Duodenal mucosa (tissue), 2 donors: ENCODE measurements at regions not wholly inside any gene's neighbourhood (a gene's known extent, or its start where the extent isn't known, plus 50 kb on each side); places are given as distances from the start of the nearest gene placed in this dataset.
"Not testable (repeated sequence)": the region's sequence is repeated elsewhere in the genome, so short reads cannot be mapped to it uniquely, and the experiment has no call there.

ENCODE experiments used
- H3K27ac ChIP-seq: one replicate; pipeline ENCODE4 v1.7.0; 2013; ENCODE audit warnings: low read depth, low read length
- H3K27me3 ChIP-seq, 2 donors: one replicate each; pipeline ENCODE4 v1.7.0; 2013; ENCODE audit warnings: low read length in 2 of 2, control low read depth in 1 of 2; ENCODE audit not compliant: insufficient read depth in 2 of 2, control insufficient read depth in 1 of 2
- H3K36me3 ChIP-seq, 2 donors: one replicate each; pipeline ENCODE4 v1.7.0; 2013; ENCODE audit warnings: low read length in 2 of 2, control low read depth in 1 of 2; ENCODE audit not compliant: insufficient read depth in 2 of 2, control insufficient read depth in 1 of 2
- H3K4me1 ChIP-seq, 2 donors: one replicate each; pipeline ENCODE4 v1.7.0; 2013; ENCODE audit warnings: low read length in 2 of 2, control low read depth in 1 of 2; ENCODE audit not compliant: insufficient read depth in 2 of 2, control insufficient read depth in 1 of 2
- H3K4me3 ChIP-seq, 2 donors: one replicate each; pipeline ENCODE4 v1.7.0; 2013; ENCODE audit warnings: low read length in 2 of 2, low read depth in 1 of 2
- H3K9ac ChIP-seq, 2 donors: one replicate each; pipeline ENCODE4 v1.7.0; 2013; ENCODE audit warnings: low read length in 2 of 2, low read depth in 1 of 2
- H3K9me3 ChIP-seq, 2 donors: one replicate each; pipeline ENCODE4 v1.7.0; 2013; ENCODE audit warnings: low read length in 2 of 2, control low read depth in 1 of 2; ENCODE audit not compliant: control insufficient read depth in 1 of 2

DNA sequence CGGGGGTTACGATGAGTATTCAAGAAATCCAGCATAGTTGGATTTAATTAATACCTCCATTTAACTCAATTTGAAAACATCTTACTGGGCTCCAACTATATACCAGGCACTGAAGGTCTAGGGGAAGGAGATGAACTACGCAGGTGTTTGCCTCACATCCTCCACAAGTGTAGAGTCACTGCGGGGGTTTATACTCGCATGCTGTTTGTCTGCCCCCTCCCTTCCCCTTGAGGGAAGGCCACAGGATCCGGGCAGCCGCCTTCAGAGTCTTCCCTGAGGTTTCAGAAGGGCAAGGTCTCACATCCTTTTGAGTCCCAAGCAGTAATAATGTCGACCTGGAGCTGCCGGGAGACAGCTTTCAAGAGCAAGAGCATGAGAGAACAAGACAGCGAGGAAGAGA is 142.4 kb upstream of the GALNT2 start:
- H3K36me3 ChIP-seq = no peaks in the 10 kb centered on the region
- H3K27me3 ChIP-seq = no peaks in the 10 kb centered on the region
- no peaks in the 10 kb centered on the region for H3K9me3 ChIP-seq
- H3K4me1 ChIP-seq = no peaks in the 10 kb centered on the region
- no peak overlapping the region for H3K9ac ChIP-seq
- no peak overlapping the region for H3K4me3 ChIP-seq
- H3K27ac ChIP-seq = no peak overlapping the region

DNA sequence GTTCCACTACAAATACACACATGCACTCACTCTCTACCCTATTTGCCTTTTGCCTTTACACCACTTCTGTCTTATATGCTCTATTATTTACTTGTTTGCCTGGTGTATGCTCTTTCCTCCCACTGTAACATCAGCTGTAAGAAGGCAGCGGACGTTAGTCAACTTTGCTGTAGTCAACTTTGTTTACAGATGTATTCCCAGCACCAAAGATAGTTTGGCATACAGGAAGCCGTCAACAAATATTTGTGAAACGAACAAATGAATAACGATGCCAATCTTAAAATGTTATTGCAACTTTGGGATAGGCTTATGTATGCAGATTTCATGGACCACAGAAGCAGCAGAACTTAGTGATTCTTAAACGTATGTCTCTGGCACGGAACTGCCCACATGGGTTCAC is 138.3 kb upstream of the GALNT2 start:
- H3K4me3 ChIP-seq = no peak overlapping the region
- H3K27ac ChIP-seq = no peak overlapping the region
- H3K27me3 ChIP-seq = no peaks in the 10 kb centered on the region
- H3K36me3 ChIP-seq = no peaks in the 10 kb centered on the region
- no peaks in the 10 kb centered on the region for H3K4me1 ChIP-seq
- no peaks in the 10 kb centered on the region for H3K9me3 ChIP-seq
- H3K9ac ChIP-seq = no peak overlapping the region

DNA sequence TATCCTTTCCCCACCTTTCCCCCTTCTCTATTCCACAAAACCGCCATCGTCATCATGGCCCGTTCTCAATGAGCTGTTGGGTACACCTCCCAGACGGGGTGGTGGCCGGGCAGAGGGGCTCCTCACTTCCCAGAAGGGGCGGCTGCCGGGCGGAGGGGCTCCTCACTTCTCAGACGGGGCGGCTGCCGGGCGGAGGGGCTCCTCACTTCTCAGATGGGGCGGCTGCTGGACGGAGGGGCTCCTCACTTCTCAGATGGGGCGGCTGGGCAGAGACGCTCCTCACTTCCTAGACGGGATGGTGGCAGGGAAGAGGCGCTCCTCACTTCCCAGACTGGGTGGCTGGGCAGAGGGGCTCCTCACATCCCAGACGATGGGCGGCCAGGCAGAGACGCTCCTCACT is 135.3 kb upstream of the GALNT2 start:
- H3K4me1 ChIP-seq = not testable (repeated sequence)

DNA sequence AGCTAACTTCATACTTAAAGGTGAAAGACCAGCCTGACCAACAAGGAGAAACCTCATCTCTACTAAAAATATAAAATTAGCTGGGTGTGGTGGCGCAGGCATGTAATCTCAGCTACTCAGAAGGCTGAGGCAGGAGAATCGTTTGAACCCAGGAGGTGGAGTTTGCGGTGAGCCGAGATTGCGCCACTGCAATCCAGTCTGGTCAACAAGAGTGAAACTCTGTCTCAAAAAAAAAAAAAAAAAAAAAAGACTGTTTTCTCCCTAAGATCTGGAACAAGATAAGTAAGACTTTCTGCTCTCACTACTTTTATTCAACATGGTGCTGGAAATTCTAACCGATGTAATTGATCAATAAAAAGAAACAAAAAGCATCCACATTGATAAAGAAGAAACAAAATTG is 131.9 kb upstream of the GALNT2 start:
- H3K36me3 ChIP-seq, H3K9ac ChIP-seq, H3K27ac ChIP-seq, H3K4me3 ChIP-seq, H3K4me1 ChIP-seq, H3K27me3 ChIP-seq, H3K9me3 ChIP-seq: not testable (repeated sequence)

More for the DNA sequence above, 135.3 kb upstream of the GALNT2 start:
- H3K27me3 ChIP-seq, H3K4me3 ChIP-seq, H3K27ac ChIP-seq, H3K9me3 ChIP-seq, H3K9ac ChIP-seq, H3K36me3 ChIP-seq: not testable (repeated sequence)

DNA sequence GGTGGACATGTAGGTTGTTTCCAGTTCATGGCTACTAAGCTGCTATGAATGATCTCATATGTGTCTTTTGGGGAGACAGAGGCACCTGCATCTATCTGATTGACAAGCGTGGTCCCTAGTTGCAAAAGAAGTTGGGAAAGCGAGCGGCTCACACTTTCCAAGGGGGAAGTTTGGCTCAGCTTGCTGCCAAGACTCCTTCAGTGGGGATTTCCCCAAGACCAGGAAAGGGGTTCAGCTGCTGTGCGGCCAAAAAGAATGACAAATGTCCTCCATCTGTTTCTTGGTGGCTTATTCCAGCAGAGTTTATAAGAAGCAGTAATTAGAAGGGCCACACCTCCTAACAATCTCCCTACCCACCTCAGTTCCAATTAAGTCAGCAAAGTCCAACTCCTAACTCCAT is 128.5 kb upstream of the GALNT2 start:
- no peak overlapping the region for H3K27ac ChIP-seq
- no peak overlapping the region for H3K4me3 ChIP-seq
- no peaks in the 10 kb centered on the region for H3K9me3 ChIP-seq
- H3K4me1 ChIP-seq = no peaks in the 10 kb centered on the region
- H3K27me3 ChIP-seq = no peaks in the 10 kb centered on the region
- H3K36me3 ChIP-seq = no peaks in the 10 kb centered on the region
- H3K9ac ChIP-seq = no peak overlapping the region

DNA sequence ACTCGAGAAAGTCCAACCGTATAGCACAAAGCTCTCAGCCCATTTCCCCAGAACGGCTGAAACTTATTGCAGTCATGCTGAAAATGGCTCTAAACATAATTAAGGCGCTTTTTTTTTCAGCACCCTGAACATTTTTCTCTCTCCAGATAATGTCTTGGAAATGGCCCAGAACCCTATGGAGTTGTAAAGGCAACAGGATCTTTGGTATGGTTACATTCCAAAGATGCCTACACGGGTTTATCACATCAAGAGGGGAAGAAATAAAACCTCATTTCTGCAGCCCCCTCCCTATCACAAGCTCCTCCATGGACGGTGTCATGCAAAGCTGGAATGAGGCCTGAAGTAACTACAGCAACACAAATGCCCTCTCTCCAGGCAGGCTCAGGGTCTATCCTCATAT is 126.4 kb upstream of the GALNT2 start:
- H3K4me1 ChIP-seq = no peaks in the 10 kb centered on the region
- no peaks in the 10 kb centered on the region for H3K27me3 ChIP-seq
- H3K4me3 ChIP-seq = no peak overlapping the region
- no peak overlapping the region for H3K9ac ChIP-seq
- no peaks in the 10 kb centered on the region for H3K9me3 ChIP-seq
- H3K36me3 ChIP-seq = no peaks in the 10 kb centered on the region
- H3K27ac ChIP-seq = no peak overlapping the region

DNA sequence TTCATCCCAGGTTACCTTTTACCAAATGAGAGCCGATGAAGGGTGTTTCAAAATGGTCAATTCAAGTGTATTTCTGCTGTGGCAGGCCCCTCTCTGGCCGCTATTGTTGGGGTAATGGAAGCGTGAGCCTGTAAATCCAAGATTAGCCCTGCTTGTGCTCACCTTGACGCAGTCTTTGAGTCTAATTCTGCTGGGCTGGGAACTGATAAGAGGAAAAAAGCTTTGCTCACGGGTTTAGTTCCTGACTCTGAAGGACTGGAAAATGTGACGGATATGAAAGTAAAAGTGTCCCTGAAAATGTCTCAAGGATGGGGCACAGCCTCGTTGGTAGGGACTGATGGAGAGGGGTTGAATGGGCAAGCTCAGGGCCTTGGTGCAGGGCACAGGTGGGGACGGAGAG is 125.9 kb upstream of the GALNT2 start:
- no peaks in the 10 kb centered on the region for H3K27me3 ChIP-seq
- no peaks in the 10 kb centered on the region for H3K4me1 ChIP-seq
- H3K36me3 ChIP-seq = no peaks in the 10 kb centered on the region
- no peak overlapping the region for H3K4me3 ChIP-seq
- no peak overlapping the region for H3K27ac ChIP-seq
- no peak overlapping the region for H3K9ac ChIP-seq
- H3K9me3 ChIP-seq = no peaks in the 10 kb centered on the region

DNA sequence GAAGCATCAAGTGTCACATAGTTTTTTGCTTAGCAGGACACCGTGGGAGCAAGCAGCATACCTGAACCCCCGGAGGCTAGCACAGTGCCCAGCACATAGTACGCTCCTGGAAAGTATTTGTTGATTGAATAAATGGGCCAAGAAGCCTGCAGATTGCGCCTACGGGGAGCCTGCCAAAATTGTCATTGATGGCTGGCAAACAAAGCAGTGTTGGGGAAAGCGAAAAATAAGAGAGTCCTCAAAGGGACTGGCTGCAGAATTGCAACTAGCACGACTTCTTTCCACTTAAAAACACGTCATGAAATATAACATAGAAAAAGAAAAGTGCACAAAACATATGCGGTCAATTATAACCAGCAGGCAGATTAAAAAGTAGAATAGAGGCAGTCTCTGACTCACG is 125.2 kb upstream of the GALNT2 start:
- H3K9ac ChIP-seq = no peak overlapping the region
- H3K4me1 ChIP-seq = no peaks in the 10 kb centered on the region
- H3K4me3 ChIP-seq = no peak overlapping the region
- no peaks in the 10 kb centered on the region for H3K36me3 ChIP-seq
- no peaks in the 10 kb centered on the region for H3K27me3 ChIP-seq
- no peak overlapping the region for H3K27ac ChIP-seq
- no peaks in the 10 kb centered on the region for H3K9me3 ChIP-seq

DNA sequence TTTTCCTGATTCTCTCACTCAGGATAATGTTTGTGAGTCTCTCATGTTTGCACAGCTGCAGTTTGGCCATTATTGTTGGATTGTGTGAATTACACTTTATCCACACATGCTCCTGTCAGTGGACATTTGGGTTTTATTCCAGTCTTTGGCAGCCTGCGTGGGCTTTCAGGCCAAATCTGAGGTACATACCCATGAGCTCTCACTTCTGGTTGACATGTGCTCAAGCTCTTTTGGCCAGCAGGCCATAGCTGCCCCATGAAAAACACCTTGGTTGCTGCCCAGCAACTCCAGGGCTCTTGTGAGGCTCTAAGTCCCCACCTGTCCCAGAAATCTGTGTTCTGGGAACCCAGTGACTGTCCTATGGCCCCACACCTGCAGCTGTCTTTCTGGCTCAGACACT is 124.5 kb upstream of the GALNT2 start:
- Histone ChIP-seq H3K36me3 (no peaks in the 10 kb centered on the region), H3K9ac (no peak overlapping the region), H3K4me3 (no peak overlapping the region), H3K27me3 (peaks cover 0 to 2% of the 10 kb centered on the region in 2 donors), H3K4me1 (no peaks in the 10 kb centered on the region), H3K27ac (no peak overlapping the region), H3K9me3 (no peaks in the 10 kb centered on the region)

DNA sequence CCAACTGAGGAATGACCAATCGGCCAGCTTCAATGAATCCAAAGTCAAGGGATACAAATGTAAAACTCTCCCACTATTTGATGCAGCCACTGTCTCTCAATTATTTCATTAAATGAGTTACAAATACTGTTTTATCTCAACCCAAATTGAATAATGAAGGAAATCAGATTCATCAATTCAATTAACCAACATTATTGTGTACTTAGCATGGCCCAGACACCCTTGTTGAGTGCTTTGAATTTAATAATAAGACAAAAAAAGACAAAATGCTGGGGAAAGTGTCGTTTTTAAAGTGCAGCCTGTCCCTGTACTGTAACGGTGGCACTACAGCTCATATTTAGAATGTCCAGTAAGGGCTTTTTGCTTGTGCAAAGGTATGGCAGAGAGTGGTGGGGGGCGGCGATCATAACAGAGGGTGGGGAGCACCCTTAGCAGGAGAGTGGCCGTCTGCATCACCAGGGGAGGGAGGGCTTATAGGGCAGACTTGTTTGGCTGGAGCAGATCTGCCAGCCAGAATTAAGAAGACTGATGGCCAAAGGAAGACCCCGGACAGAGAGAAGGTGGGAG is 123.8 kb upstream of the GALNT2 start:
- Histone ChIP-seq H3K27ac (no peak overlapping the region), H3K36me3 (no peaks in the 10 kb centered on the region), H3K27me3 (peaks cover 0 to 6% of the 10 kb centered on the region in 2 donors), H3K4me1 (no peaks in the 10 kb centered on the region), H3K9ac (no peak overlapping the region), H3K9me3 (no peaks in the 10 kb centered on the region), H3K4me3 (no peak overlapping the region)
